Gastroesophageal sphincter (tissue), 4 donors: ENCODE measurements at regions not wholly inside any gene's neighbourhood (a gene's known extent, or its start where the extent isn't known, plus 50 kb on each side); places are given as distances from the start of the nearest gene placed in this dataset.
"Not testable (repeated sequence)": the region's sequence is repeated elsewhere in the genome, so short reads cannot be mapped to it uniquely, and the experiment has no call there.

Experiments
- ATAC-seq: fragments of 150-250 bp; one replicate; pipeline ENCODE4 v1.9.1; 2016; ENCODE audit warnings: mild to moderate bottlenecking, moderate library complexity
- H3K27ac ChIP-seq, 4 donors: fragments of 200-600 bp; sonication (generic) in 3 of 4; 1 replicate in 3 of 4; 2 replicates in 1 of 4; pipeline ENCODE4 v1.5.1; 2016 to 2019
- H3K27me3 ChIP-seq: fragments of 200-600 bp; sonication (generic); one replicate; pipeline ENCODE4 v1.5.1; 2019
- H3K36me3 ChIP-seq, 2 donors: fragments of 200-600 bp; sonication (generic); one replicate each; pipeline ENCODE4 v1.5.1; 2019; ENCODE audit warnings: control low read depth in 1 of 2
- H3K4me1 ChIP-seq, 3 donors: fragments of 200-600 bp; sonication (generic); 1 replicate in 2 of 3; 2 replicates in 1 of 3; pipeline ENCODE4 v1.5.1; 2016 to 2019; ENCODE audit warnings: control low read depth in 2 of 3
- H3K4me3 ChIP-seq, 2 donors: fragments of 200-600 bp; sonication (generic); one replicate each; pipeline ENCODE4 v1.5.1; 2019; ENCODE audit warnings: mild to moderate bottlenecking in 1 of 2, moderate library complexity in 1 of 2
- H3K9me3 ChIP-seq, 3 donors: fragments of 200-600 bp; sonication (generic); one replicate each; pipeline ENCODE4 v1.5.1; 2017 to 2019; ENCODE audit warnings: control low read depth in 2 of 3
- WGBS, 2 donors: methylation state at CpG; one replicate each; pipeline ENCODE4 v1.1.5; 2018; ENCODE audit warnings: low coverage in 1 of 2; 5-methylcytosine and 5-hydroxymethylcytosine counted together

DNA sequence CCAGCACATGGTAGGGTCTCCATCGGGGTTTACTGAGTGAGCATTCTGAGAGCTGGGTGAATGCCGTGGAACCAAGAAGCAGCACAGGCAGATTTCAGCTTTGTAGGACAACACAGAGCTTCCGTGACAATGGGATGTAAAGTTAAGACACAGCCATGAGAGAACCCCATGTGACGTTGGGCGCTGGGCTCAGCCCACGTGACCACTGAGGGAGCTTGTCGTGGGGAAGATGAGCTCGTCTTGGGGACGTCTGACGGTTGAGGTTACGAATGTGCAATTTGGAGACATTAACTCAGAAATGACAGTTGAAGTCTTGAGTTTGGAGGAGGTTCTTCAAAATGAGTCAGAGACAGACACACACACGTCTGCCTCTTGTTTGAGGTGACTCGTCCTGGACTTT lies 51.5 kb upstream of the MUC20 start:
- not testable (repeated sequence) for ATAC-seq
- peaks cover 0 to 82% of the 10 kb centered on the region in 2 donors for H3K36me3 ChIP-seq

GRCh38 chr3:195668131-195668766 lies 52.5 kb upstream of the MUC20 start:
- peaks cover 4 to 80% of the 10 kb centered on the region in 2 donors for H3K36me3 ChIP-seq
- H3K27me3 ChIP-seq, ATAC-seq, H3K9me3 ChIP-seq, H3K4me1 ChIP-seq, H3K27ac ChIP-seq, H3K4me3 ChIP-seq: not testable (repeated sequence)
- 98% methylated on average over 7 of the region's 24 CpGs; no CpG with 5 or more reads in 1 of the 2 donors for WGBS, 2 donors

More for the DNA sequence above, 51.5 kb upstream of the MUC20 start:
- WGBS, 2 donors: 60 to 64% methylated on average over 5 to 7 of the region's 13 CpGs
- H3K27ac ChIP-seq, H3K27me3 ChIP-seq, H3K4me1 ChIP-seq, H3K9me3 ChIP-seq, H3K4me3 ChIP-seq: not testable (repeated sequence)

- not testable (repeated sequence) for H3K27ac ChIP-seq, H3K4me1 ChIP-seq, H3K9me3 ChIP-seq, ATAC-seq, H3K4me3 ChIP-seq, H3K27me3 ChIP-seq
- H3K36me3 ChIP-seq: peaks cover 4 to 57% of the 10 kb centered on the region in 2 donors
- WGBS, 2 donors: 86% methylated on average over 8 of the region's 19 CpGs; no CpG with 5 or more reads in 1 of the 2 donors
These were observed 55.5 kb upstream of the MUC20 start for GRCh38 chr3:195665311-195665710.

- not testable (repeated sequence) for H3K27ac ChIP-seq, H3K4me3 ChIP-seq, H3K9me3 ChIP-seq, ATAC-seq, H3K27me3 ChIP-seq, H3K4me1 ChIP-seq
- peaks cover 4 to 45% of the 10 kb centered on the region in 2 donors for H3K36me3 ChIP-seq
- WGBS, 2 donors: 84 to 86% methylated on average over 5 to 10 of the region's 12 CpGs
These were observed 56.6 kb upstream of the MUC20 start for GRCh38 chr3:195664131-195664530.

DNA sequence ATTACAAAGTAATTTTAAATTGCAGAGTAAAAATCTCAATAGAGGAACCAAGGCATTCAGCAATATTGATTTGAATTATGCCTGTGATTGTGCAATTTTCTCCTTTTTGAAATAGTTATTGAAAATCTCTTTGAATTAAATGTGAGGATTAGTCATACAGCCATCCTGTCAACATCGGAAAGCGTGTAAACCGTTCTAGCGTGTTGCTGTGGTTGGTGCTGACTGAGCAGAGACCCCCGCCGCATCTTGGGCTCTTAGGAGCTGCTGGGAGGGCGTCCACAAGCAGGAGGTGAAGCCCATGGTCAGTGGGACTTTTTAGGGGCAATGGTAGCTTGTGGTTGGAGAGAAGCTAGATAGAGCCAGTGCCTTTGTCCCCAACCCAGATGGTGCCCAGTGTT lies 61.6 kb upstream of the MUC20 start:
- 60 to 76% methylated on average over 1 to 4 of the region's 7 CpGs for WGBS, 2 donors
- ATAC-seq, H3K27me3 ChIP-seq, H3K27ac ChIP-seq, H3K9me3 ChIP-seq: not testable (repeated sequence)
- Histone ChIP-seq H3K4me1 (peaks cover 0 to 14% (median 0%) of the 10 kb centered on the region in 3 donors), H3K4me3 (peak overlapping the region; percentile 22 to 63), H3K36me3 (peaks cover 4 to 13% of the 10 kb centered on the region in 2 donors)

DNA sequence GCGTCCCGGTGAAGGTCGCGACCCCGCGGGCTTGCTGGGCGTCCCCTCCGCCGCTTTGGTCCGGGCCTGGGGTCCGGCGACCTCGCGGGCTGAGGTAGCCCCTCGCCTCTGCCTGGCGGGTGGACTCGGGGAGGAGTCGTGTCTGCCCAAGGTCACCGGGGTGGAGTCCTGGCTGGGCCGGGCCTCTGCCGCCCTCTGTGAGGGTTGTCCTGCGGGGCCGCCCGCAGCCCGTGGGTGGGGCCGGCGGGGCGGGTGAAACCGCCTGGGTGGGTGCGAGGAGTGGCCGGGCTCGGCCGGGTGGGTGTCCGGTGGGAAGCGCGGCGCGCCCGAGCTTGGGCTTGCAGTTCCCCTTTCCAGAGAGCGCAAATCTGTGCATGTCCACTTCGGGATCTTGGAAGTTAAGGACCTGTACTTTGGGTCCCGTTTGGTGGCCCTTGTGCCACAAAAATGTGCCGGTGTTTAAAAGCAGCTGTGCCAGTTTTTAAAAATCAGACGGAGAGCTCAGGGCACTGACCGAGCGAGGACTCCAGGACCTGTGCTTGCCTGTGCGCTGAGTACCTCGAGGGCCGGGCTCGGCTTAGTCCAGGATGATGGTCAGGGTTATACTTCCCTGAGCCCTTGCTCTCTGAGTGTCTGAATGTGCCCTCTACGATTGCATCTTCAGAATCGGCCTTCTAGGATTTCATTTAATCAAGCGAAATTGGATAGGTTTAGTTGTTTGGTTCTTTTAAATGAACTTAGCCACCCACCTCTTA lies 62.2 kb upstream of the MUC20 start:
- not testable (repeated sequence) for H3K36me3 ChIP-seq, H3K9me3 ChIP-seq, H3K27me3 ChIP-seq
- 6 to 8% methylated on average over 3 of the region's 53 CpGs for WGBS, 2 donors
- Histone ChIP-seq H3K4me3 (peak overlapping the region; percentile 63 to 80), H3K27ac (peak overlapping the region; percentile 66 to 90 (median 89)), H3K4me1 (peaks cover 0 to 14% (median 0%) of the 10 kb centered on the region in 3 donors)
- peak; percentile 80 for ATAC-seq

GRCh38 chr3:195657475-195658372 lies 63.1 kb upstream of the MUC20 start:
- H3K27ac ChIP-seq: peak overlapping the region; percentile 66 to 90 (median 89)

GRCh38 chr3:195656091-195656490 lies 64.7 kb upstream of the MUC20 start:
- H3K9me3 ChIP-seq, H3K27ac ChIP-seq, H3K36me3 ChIP-seq, H3K4me3 ChIP-seq, H3K27me3 ChIP-seq, ATAC-seq: not testable (repeated sequence)
- 88 to 93% methylated on average over 5 to 9 of the region's 16 CpGs for WGBS, 2 donors
- peaks cover 0 to 14% (median 0%) of the 10 kb centered on the region in 3 donors for H3K4me1 ChIP-seq

More at GRCh38 chr3:195657475-195658372, 63.1 kb upstream of the MUC20 start:
- not testable (repeated sequence) for H3K36me3 ChIP-seq, H3K27me3 ChIP-seq, H3K9me3 ChIP-seq
- peak; percentile 91 for ATAC-seq
- Histone ChIP-seq H3K4me1 (peaks cover 0 to 14% (median 0%) of the 10 kb centered on the region in 3 donors), H3K4me3 (peak overlapping the region; percentile 63 to 80)
- WGBS, 2 donors: 0% methylated on average over 4 of the region's 99 CpGs; no CpG with 5 or more reads in 1 of the 2 donors

- WGBS, 2 donors: no CpG with 5 or more reads among the region's 10 CpGs
- peaks cover 0 to 14% (median 0%) of the 10 kb centered on the region in 3 donors for H3K4me1 ChIP-seq
- not testable (repeated sequence) for H3K9me3 ChIP-seq, H3K4me3 ChIP-seq, H3K27ac ChIP-seq, ATAC-seq, H3K36me3 ChIP-seq, H3K27me3 ChIP-seq
These were observed 66.0 kb upstream of the MUC20 start for GRCh38 chr3:195654746-195655145.

GRCh38 chr3:195654138-195654537 lies 66.6 kb upstream of the MUC20 start:
- H3K27me3 ChIP-seq, ATAC-seq, H3K4me3 ChIP-seq, H3K9me3 ChIP-seq, H3K36me3 ChIP-seq, H3K27ac ChIP-seq: not testable (repeated sequence)
- H3K4me1 ChIP-seq: peaks cover 0 to 13% (median 0%) of the 10 kb centered on the region in 3 donors
- WGBS, 2 donors: 96% methylated on average over 9 of the region's 15 CpGs; no CpG with 5 or more reads in 1 of the 2 donors
